HG02938 (cell line): ENCODE measurements at regions not wholly inside any gene's neighbourhood (a gene's known extent, or its start where the extent isn't known, plus 50 kb on each side); places are given as distances from the start of the nearest gene placed in this dataset.

Experiments used
- ATAC-seq: cut with Tn5 transposase; IDR thresholded peaks from one replicate; pipeline ENCODE4 v1.9.1; 2021; ENCODE audit warnings: mild to moderate bottlenecking, moderate library complexity; ENCODE audit not compliant: unreplicated experiment

- ATAC-seq = peak; percentile 82
These were observed 138.0 kb upstream of the KCNN2 start for GRCh38 chr5:114223866-114224265.

GRCh38 chr5:114237766-114238165, 124.1 kb upstream of the KCNN2 start:
- ATAC-seq = no peak

- ATAC-seq = no peak
These were observed 123.0 kb upstream of the KCNN2 start for GRCh38 chr5:114238771-114239313.

GRCh38 chr5:114243281-114243971, 118.4 kb upstream of the KCNN2 start:
- ATAC-seq = no peak

- ATAC-seq = peak; percentile 82
These were observed 117.9 kb upstream of the KCNN2 start for GRCh38 chr5:114243972-114244317.

- no peak for ATAC-seq
These were observed 112.0 kb upstream of the KCNN2 start for GRCh38 chr5:114249823-114250222.

- no peak for ATAC-seq
These were observed 111.3 kb upstream of the KCNN2 start for GRCh38 chr5:114250536-114250935.

- no peak for ATAC-seq
These were observed 109.6 kb upstream of the KCNN2 start for GRCh38 chr5:114252226-114252625.

- ATAC-seq = no peak
These were observed 106.6 kb upstream of the KCNN2 start for GRCh38 chr5:114255260-114255659.

GRCh38 chr5:114261989-114262388, 99.9 kb upstream of the KCNN2 start:
- ATAC-seq = no peak

GRCh38 chr5:114265432-114266060, 96.3 kb upstream of the KCNN2 start:
- no peak for ATAC-seq

GRCh38 chr5:114266374-114266773, 95.5 kb upstream of the KCNN2 start:
- no peak for ATAC-seq

GRCh38 chr5:114296191-114296590, 65.7 kb upstream of the KCNN2 start:
- no peak for ATAC-seq

GRCh38 chr5:114297915-114298314, 64.0 kb upstream of the KCNN2 start:
- no peak for ATAC-seq

GRCh38 chr5:114305402-114306207, 56.3 kb upstream of the KCNN2 start:
- ATAC-seq = peak; percentile 78

- ATAC-seq = no peak
These were observed 53.9 kb upstream of the KCNN2 start for GRCh38 chr5:114308017-114308416.

- ATAC-seq = no peak
These were observed 53.4 kb upstream of the KCNN2 start for GRCh38 chr5:114308508-114308907.

GRCh38 chr5:114310666-114311065, 51.2 kb upstream of the KCNN2 start:
- no peak for ATAC-seq

GRCh38 chr5:114311281-114311680, 50.6 kb upstream of the KCNN2 start:
- no peak for ATAC-seq

GRCh38 chr5:114311968-114312367, 49.9 kb upstream of the KCNN2 start:
- no peak for ATAC-seq
